H1 (cell line): ENCODE measurements at regions not wholly inside any gene's neighbourhood (a gene's known extent, or its start where the extent isn't known, plus 50 kb on each side); places are given as distances from the start of the nearest gene placed in this dataset.
"Not testable (repeated sequence)": the region's sequence is repeated elsewhere in the genome, so short reads cannot be mapped to it uniquely, and the experiment has no call there.

Experiments used
- CTCF ChIA-PET: fragments of 300-600 bp; sonication (Branson Sonifier 250); formaldehyde crosslinking; loops from one replicate; lab custom pipeline; 2021; ENCODE audit not compliant: partially characterized antibody; lab: Charles Lee
- POLR2A ChIA-PET: fragments of 300-600 bp; sonication (Branson Sonifier 250); formaldehyde crosslinking; loops from one replicate; lab custom pipeline; 2021; ENCODE audit warnings: inconsistent platforms; ENCODE audit not compliant: partially characterized antibody; lab: Charles Lee
- DNase-seq, 2 experiments: peaks; one replicate each; pipeline versions ENCODE4 v3.0.0 to v3.0.0-alpha.2; 2010 to 2022; ENCODE audit warnings: low spot score in 2 of 2, low read depth in 1 of 2, mixed read lengths in 1 of 2
- FAIRE-seq: peaks from 2 replicates; lab custom pipeline; 2011; peaks lifted over from hg19 to GRCh38; lab: Jason Lieb, UNC
- H2AFZ ChIP-seq: 2 replicates; pipeline ENCODE4 v1.8.1; 2012; ENCODE audit warnings: low read length, inconsistent platforms
- H2AK5ac ChIP-seq: 2 replicates; pipeline ENCODE4 v1.6.1; 2013; ENCODE audit warnings: low read depth, low read length
- H2BK120ac ChIP-seq: replicated peaks from 2 replicates; pipeline ENCODE3; 2013; ENCODE audit warnings: low read depth, low read length, inconsistent platforms
- H2BK12ac ChIP-seq: 2 replicates; pipeline ENCODE4 v1.6.1; 2013; ENCODE audit warnings: low read depth, low read length
- H2BK15ac ChIP-seq: 2 replicates; pipeline ENCODE4 v1.6.1; 2013; ENCODE audit warnings: low read length
- H2BK20ac ChIP-seq: 2 replicates; pipeline ENCODE4 v1.6.1; 2013; ENCODE audit warnings: low read length
- H2BK5ac ChIP-seq: 2 replicates; pipeline ENCODE4 v1.6.1; 2013; ENCODE audit warnings: low read depth, low read length
- H3K14ac ChIP-seq: 2 replicates; pipeline ENCODE4 v1.6.1; 2013; ENCODE audit warnings: inconsistent platforms; ENCODE audit not compliant: insufficient read length
- H3K18ac ChIP-seq: 2 replicates; pipeline ENCODE4 v1.6.1; 2013; ENCODE audit warnings: low read length; ENCODE audit errors: extremely low read depth
- H3K23ac ChIP-seq: 2 replicates; pipeline ENCODE4 v1.6.1; 2013; ENCODE audit warnings: inconsistent platforms; ENCODE audit not compliant: insufficient read length
- H3K23me2 ChIP-seq: 2 replicates; pipeline ENCODE4 v1.6.1; 2013; ENCODE audit warnings: low read depth, low read length
- H3K27ac ChIP-seq: 2 replicates; pipeline ENCODE4 v1.6.1; 2011; ENCODE audit warnings: low read depth, low read length, inconsistent platforms
- H3K27me3 ChIP-seq, 4 experiments: replicated peaks in 1 of 4; 1 replicate in 1 of 4; 2 replicates in 3 of 4; pipeline versions ENCODE4 v1.6.1 to v1.8.1; 2011 to 2013; ENCODE audit warnings: low read length in 3 of 4, mild to moderate bottlenecking in 3 of 4, inconsistent platforms in 2 of 4, mixed read lengths in 2 of 4, moderate library complexity in 1 of 4; ENCODE audit not compliant: control insufficient read depth in 3 of 4, insufficient read depth in 3 of 4; ENCODE audit errors: extremely low read depth in 1 of 4
- H3K36me3 ChIP-seq, 4 experiments: 2 replicates each; pipeline versions ENCODE4 v1.6.1 to v1.8.1; 2011 to 2013; ENCODE audit warnings: mild to moderate bottlenecking in 4 of 4, low read length in 3 of 4, moderate library complexity in 2 of 4, control low read depth in 1 of 4, inconsistent platforms in 1 of 4; ENCODE audit not compliant: insufficient read depth in 4 of 4, control insufficient read depth in 2 of 4
- H3K4ac ChIP-seq: replicated peaks from 2 replicates; pipeline ENCODE3; 2013; ENCODE audit warnings: low read length, low read depth, mixed read lengths, inconsistent platforms; ENCODE audit not compliant: insufficient read length
- H3K4me1 ChIP-seq, 4 experiments: replicated peaks in 1 of 4; 1 replicate in 1 of 4; 2 replicates in 3 of 4; pipeline versions ENCODE4 v1.6.1 to v1.8.1; 2011 to 2013; ENCODE audit warnings: low read length in 3 of 4, inconsistent platforms in 2 of 4, mixed read lengths in 1 of 4; ENCODE audit not compliant: insufficient read depth in 4 of 4, control insufficient read depth in 3 of 4
- H3K4me2 ChIP-seq, 2 experiments: 2 replicates each; pipeline versions ENCODE4 v1.6.1 to v1.8.1; 2011 to 2013; ENCODE audit warnings: low read depth in 2 of 2, low read length in 2 of 2, control low read depth in 1 of 2, inconsistent platforms in 1 of 2, mild to moderate bottlenecking in 1 of 2; ENCODE audit not compliant: insufficient read depth in 1 of 2
- H3K4me3 ChIP-seq, 4 experiments: fragments of 200-600, 300-600 bp in 1 of 4; sonication (generic), shearing (Covaris generic), sonication (Bioruptor Twin) in 1 of 4; 2 replicates each; pipeline versions ENCODE4 v1.5.1 to v1.8.1; 2011 to 2016; ENCODE audit warnings: low read length in 4 of 4, low read depth in 3 of 4, control low read depth in 2 of 4, inconsistent platforms in 2 of 4, mild to moderate bottlenecking in 2 of 4, mixed read lengths in 1 of 4, moderate library complexity in 1 of 4; ENCODE audit not compliant: insufficient read depth in 2 of 4; ENCODE audit errors: extremely low read depth in 1 of 4
- H3K56ac ChIP-seq: replicated peaks from 2 replicates; pipeline ENCODE3; 2013; ENCODE audit warnings: low read depth, mild to moderate bottlenecking, mixed read lengths, low read length, inconsistent platforms; ENCODE audit not compliant: insufficient read length
- H3K79me1 ChIP-seq: 2 replicates; pipeline ENCODE4 v1.6.1; 2013; ENCODE audit warnings: low read depth, low read length, control low read depth
- H3K79me2 ChIP-seq, 2 experiments: 2 replicates each; pipeline versions ENCODE4 v1.6.1 to v1.8.1; 2012 to 2013; ENCODE audit warnings: low read length in 2 of 2, mild to moderate bottlenecking in 2 of 2, inconsistent platforms in 1 of 2; ENCODE audit not compliant: insufficient read depth in 2 of 2, control insufficient read depth in 1 of 2
- H3K9ac ChIP-seq, 4 experiments: replicated peaks in 1 of 4; 1 replicate in 1 of 4; 2 replicates in 3 of 4; pipeline versions ENCODE4 v1.6.1 to v1.8.1; 2011 to 2013; ENCODE audit warnings: low read depth in 3 of 4, low read length in 3 of 4, control low read depth in 2 of 4, mild to moderate bottlenecking in 2 of 4, moderate library complexity in 2 of 4, inconsistent platforms in 1 of 4; ENCODE audit errors: extremely low read depth in 1 of 4
- H3K9me3 ChIP-seq, 2 experiments: 2 replicates each; pipeline versions ENCODE4 v1.6.1 to v1.8.1; 2012 to 2013; ENCODE audit warnings: mild to moderate bottlenecking in 2 of 2, moderate library complexity in 2 of 2, control low read depth in 1 of 2, inconsistent platforms in 1 of 2, low read depth in 1 of 2, low read length in 1 of 2, mixed read lengths in 1 of 2; ENCODE audit not compliant: insufficient read depth in 2 of 2
- H4K20me1 ChIP-seq, 2 experiments: replicated peaks in 1 of 2; 2 replicates each; pipeline versions ENCODE3 to v1.8.1; 2011 to 2013; ENCODE audit warnings: inconsistent platforms in 2 of 2, low read length in 2 of 2, mild to moderate bottlenecking in 1 of 2; ENCODE audit not compliant: insufficient read depth in 2 of 2, control insufficient read depth in 1 of 2
- H4K5ac ChIP-seq: 2 replicates; pipeline ENCODE4 v1.6.1; 2013; ENCODE audit warnings: low read length, low read depth, mixed read lengths, inconsistent platforms; ENCODE audit not compliant: insufficient read length
- H4K8ac ChIP-seq: 2 replicates; pipeline ENCODE4 v1.8.0; 2013; ENCODE audit warnings: mild to moderate bottlenecking, moderate library complexity, low read length, inconsistent platforms; ENCODE audit not compliant: insufficient read depth; ENCODE audit errors: extremely low read depth
- H4K91ac ChIP-seq: replicated peaks from 2 replicates; pipeline ENCODE3; 2013; ENCODE audit warnings: low read length, mixed read lengths, inconsistent platforms; ENCODE audit not compliant: insufficient read length
- WGBS, 2 experiments: shearing (Covaris generic) in 1 of 2; methylation state at CpG; one replicate each; pipeline versions ENCODE4 v1.1.6 to v1.1.7; 2013 to 2015; ENCODE audit warnings: low lambda C conversion rate in 2 of 2, mixed read lengths in 2 of 2, inconsistent platforms in 1 of 2, low coverage in 1 of 2, missing lambda C conversion rate in 1 of 2; ENCODE audit not compliant: insufficient replicate concordance in 2 of 2, insufficient coverage in 1 of 2, insufficient read length in 1 of 2; ENCODE audit errors: extremely low coverage in 1 of 2, missing lambda C conversion rate in 1 of 2; 5-methylcytosine and 5-hydroxymethylcytosine counted together

DNA sequence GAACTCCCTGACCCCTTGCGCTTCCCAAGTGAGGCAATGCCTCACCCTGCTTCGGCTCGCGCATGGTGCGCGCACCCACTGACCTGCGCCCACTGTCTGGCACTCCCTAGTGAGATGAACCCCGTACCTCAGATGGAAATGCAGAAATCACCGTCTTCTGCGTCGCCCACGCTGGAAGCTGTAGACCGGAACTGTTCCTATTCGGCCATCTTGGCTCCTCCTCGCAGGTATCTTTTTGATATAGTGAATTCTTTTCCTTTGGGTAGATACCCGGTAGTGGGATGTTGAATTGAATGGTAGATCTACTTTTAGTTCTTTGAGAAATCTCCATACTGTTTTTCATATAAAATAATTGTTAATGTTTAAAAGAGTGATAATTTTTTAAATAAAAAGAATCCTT lies 57.9 kb upstream of the CENPE start:
- H2BK20ac ChIP-seq, H2AK5ac ChIP-seq, H3K14ac ChIP-seq, H3K4me1 ChIP-seq, H3K27ac ChIP-seq, H3K4ac ChIP-seq, H3K18ac ChIP-seq, FAIRE-seq, H4K5ac ChIP-seq, H2BK12ac ChIP-seq, CTCF ChIA-PET, H2BK5ac ChIP-seq, H3K9ac ChIP-seq, H3K23ac ChIP-seq, H3K79me1 ChIP-seq, H2BK15ac ChIP-seq, H4K91ac ChIP-seq, H4K8ac ChIP-seq, H3K23me2 ChIP-seq, H2AFZ ChIP-seq, H3K56ac ChIP-seq, H3K9me3 ChIP-seq, H3K79me2 ChIP-seq, H4K20me1 ChIP-seq, H3K27me3 ChIP-seq, H3K36me3 ChIP-seq, H2BK120ac ChIP-seq: not testable (repeated sequence)
- Histone ChIP-seq H3K4me2 (peak overlapping the region in 1 of 2 experiments; percentile 52; a peak in 2 of 4 replicates), H3K4me3 (peak overlapping the region in 2 of 4 experiments; percentile 34 to 49; a peak in 3 of 8 replicates)
- 86% methylated on average over 9 of the region's 16 CpGs; no CpG with 5 or more reads in 1 of the 2 experiments for WGBS, 2 experiments
- DNase-seq: peak in 1 of 2 experiments; percentile 45
- POLR2A ChIA-PET: interaction anchor here (1.0 kb wide), 1 partner anchor 50 kb away, joined by 3 read pairs; no protein-coding TSS in a partner anchor
